Large intestine (tissue), 3 donors: ENCODE measurements at regions not wholly inside any gene's neighbourhood (a gene's known extent, or its start where the extent isn't known, plus 50 kb on each side); places are given as distances from the start of the nearest gene placed in this dataset.

ENCODE experiments used
- DNase-seq, 2 donors: peaks; one replicate each; pipeline versions ENCODE4 v3.0.0 to v3.0.0-alpha.2; 2013
- H3K27ac ChIP-seq: one replicate; pipeline ENCODE4 v1.5.1; 2013; ENCODE audit warnings: low read length
- H3K27me3 ChIP-seq: 2 replicates; pipeline ENCODE4 v1.6.1; 2013; ENCODE audit warnings: low read length; ENCODE audit not compliant: control insufficient read depth, insufficient read depth
- H3K36me3 ChIP-seq: 2 replicates; pipeline ENCODE4 v1.6.1; 2013; ENCODE audit warnings: low read length; ENCODE audit not compliant: control insufficient read depth, insufficient read depth
- H3K4me1 ChIP-seq: one replicate; pipeline ENCODE4 v1.6.1; 2013; ENCODE audit warnings: low read length; ENCODE audit not compliant: control insufficient read depth, insufficient read depth
- H3K4me3 ChIP-seq: one replicate; pipeline ENCODE4 v1.5.1; 2013; ENCODE audit warnings: low read length
- H3K9me3 ChIP-seq: one replicate; pipeline ENCODE4 v1.6.1; 2013; ENCODE audit warnings: mild to moderate bottlenecking, low read depth, low read length, moderate library complexity; ENCODE audit not compliant: control insufficient read depth
- WGBS: methylation state at CpG from one replicate; pipeline ENCODE4 v1.1.5; 2013; ENCODE audit warnings: low lambda C conversion rate; ENCODE audit not compliant: insufficient coverage; 5-methylcytosine and 5-hydroxymethylcytosine counted together

DNA sequence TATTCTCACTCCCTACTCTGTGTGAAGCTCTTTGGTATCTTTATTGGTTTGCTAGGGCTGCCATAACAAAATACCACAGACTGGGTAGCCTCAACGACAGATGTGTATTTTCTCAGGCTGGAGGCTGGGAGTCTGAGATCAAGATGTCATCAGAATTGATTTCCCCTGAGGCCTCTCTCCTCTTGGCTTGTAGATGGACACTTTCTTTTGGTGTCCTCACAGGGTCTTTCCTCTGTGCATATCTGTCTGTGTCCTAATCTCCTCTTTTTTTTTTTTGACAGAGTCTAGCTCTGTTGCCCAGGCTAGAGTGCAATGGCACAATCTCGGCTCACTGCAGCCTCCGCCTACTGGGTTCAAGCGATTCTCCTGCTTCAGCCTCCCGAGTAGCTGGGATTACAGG lies 71.4 kb upstream of the KCNJ6 start:
- Histone ChIP-seq H3K27me3 (no peaks in the 10 kb centered on the region), H3K4me3 (no peak overlapping the region), H3K4me1 (no peaks in the 10 kb centered on the region), H3K9me3 (no peaks in the 10 kb centered on the region), H3K36me3 (no peaks in the 10 kb centered on the region), H3K27ac (no peak overlapping the region)
- DNase-seq: no peak
- WGBS: no CpG with 5 or more reads among the region's 5 CpGs

DNA sequence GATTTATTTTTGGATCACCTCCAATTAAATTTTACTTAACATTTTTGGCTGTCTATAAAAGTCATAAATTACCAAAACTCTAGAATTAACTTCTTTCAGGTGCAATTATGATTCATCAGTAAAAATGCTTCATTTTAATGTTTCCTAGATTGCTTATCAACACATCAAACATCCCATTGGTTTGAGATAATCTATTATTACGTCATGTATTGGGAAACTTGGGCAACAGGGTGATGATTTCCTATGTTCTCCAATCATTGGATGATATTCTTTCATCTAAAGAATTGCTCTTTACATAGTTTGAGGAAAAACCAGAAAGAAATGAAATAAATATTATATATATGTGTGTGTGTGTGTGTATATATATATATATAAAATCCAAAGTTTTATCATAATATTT lies 76.8 kb upstream of the KCNJ6 start:
- Histone ChIP-seq H3K9me3 (no peaks in the 10 kb centered on the region), H3K27me3 (no peaks in the 10 kb centered on the region), H3K4me1 (no peaks in the 10 kb centered on the region), H3K4me3 (no peak overlapping the region), H3K36me3 (no peaks in the 10 kb centered on the region), H3K27ac (no peak overlapping the region)
- DNase-seq: no peak
- WGBS: no CpG with 5 or more reads among the region's 1 CpG

DNA sequence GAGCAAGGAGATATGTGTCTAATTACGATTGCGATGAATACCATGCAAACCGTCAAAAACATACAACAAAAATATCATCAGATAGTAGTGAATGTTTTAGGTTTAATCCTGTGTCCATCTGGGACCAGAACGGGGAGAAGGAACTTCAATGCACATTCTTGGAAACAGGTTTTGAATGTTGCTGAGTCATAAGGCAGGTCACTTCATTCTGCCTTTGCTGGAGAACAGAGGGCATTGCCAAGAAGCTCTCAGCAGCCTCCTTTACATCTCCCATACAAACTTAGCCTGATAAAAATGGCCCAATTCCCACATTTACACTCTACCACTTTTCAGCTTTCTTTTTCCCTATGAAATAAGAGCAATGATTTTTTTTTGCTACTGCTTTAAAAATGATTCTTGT lies 78.0 kb upstream of the KCNJ6 start:
- no peaks in the 10 kb centered on the region for H3K36me3 ChIP-seq
- no peak overlapping the region for H3K4me3 ChIP-seq
- no peak for DNase-seq
- 80% methylated on average over 3 of the region's 4 CpGs for WGBS
- no peaks in the 10 kb centered on the region for H3K9me3 ChIP-seq
- H3K27me3 ChIP-seq: no peaks in the 10 kb centered on the region
- H3K27ac ChIP-seq: no peak overlapping the region
- H3K4me1 ChIP-seq: no peaks in the 10 kb centered on the region

DNA sequence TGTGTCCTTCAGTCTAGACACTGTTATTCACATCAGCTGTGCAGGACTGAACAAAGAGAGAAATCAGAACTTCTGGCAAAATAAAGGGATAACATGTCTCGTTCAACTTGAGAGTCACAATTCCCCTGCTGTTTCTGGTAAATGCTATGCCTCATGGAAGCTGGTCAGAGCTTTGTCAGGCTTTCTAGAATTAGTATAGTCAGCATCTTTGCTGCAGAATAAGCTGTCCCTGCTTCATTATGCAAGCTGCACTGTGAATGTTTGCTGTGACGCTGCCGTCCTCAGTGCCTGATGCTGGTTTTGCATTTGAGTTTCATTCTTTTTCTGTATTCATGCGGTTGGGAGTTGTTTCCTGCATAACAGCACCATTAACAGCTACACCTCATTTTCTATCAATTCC lies 96.4 kb upstream of the KCNJ6 start:
- DNase-seq: no peak
- 81% methylated on average over 3 of the region's 4 CpGs for WGBS

DNA sequence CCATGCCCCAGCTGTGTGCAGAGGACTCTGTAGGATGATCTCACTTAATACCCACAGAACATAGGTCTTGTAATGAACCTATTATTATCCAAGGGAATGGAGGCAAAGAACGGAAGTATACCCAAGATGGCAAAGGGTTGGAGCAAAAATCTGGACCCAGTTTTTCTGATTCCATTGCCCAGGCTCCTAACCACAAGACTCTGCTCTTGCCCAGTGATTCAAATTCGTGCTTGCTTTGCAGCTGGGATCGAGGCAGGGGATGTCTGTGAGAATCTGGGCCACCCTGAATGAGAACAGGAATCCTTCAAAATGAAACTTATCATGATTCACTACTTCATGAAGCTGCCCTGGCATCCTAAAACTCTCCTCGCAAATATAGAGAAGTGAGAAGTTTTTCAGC lies 97.5 kb upstream of the KCNJ6 start:
- H3K36me3 ChIP-seq: no peaks in the 10 kb centered on the region
- 100% methylated on average over 1 of the region's 4 CpGs for WGBS
- no peak overlapping the region for H3K4me3 ChIP-seq

More for the DNA sequence above, 96.4 kb upstream of the KCNJ6 start:
- Histone ChIP-seq H3K4me1 (no peaks in the 10 kb centered on the region), H3K4me3 (no peak overlapping the region), H3K9me3 (no peaks in the 10 kb centered on the region), H3K36me3 (no peaks in the 10 kb centered on the region), H3K27me3 (no peaks in the 10 kb centered on the region), H3K27ac (no peak overlapping the region)

DNA sequence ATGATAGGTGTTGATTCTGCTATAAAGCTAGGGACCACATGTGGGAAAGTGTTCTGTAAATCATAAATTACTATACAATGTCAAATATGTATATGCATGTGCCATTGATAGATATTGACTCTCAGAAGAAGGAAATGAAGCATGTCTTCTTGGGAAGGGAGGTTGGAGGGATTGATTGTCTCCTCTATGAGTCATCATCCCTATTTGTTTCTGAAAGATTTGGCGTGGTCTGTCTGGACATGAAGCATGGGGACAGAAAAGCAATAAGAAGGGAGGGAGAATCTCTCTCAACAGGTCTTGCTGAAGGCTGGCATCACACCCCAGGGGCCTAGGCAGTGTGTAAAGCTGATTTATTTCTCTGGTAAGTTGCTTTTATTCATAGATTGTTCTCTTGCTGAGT lies 98.0 kb upstream of the KCNJ6 start:
- WGBS: no CpG with 5 or more reads among the region's 1 CpG

More for the DNA sequence above, 97.5 kb upstream of the KCNJ6 start:
- H3K4me1 ChIP-seq: no peaks in the 10 kb centered on the region
- DNase-seq: no peak
- H3K9me3 ChIP-seq: no peaks in the 10 kb centered on the region
- H3K27ac ChIP-seq: no peak overlapping the region
- no peaks in the 10 kb centered on the region for H3K27me3 ChIP-seq

DNA sequence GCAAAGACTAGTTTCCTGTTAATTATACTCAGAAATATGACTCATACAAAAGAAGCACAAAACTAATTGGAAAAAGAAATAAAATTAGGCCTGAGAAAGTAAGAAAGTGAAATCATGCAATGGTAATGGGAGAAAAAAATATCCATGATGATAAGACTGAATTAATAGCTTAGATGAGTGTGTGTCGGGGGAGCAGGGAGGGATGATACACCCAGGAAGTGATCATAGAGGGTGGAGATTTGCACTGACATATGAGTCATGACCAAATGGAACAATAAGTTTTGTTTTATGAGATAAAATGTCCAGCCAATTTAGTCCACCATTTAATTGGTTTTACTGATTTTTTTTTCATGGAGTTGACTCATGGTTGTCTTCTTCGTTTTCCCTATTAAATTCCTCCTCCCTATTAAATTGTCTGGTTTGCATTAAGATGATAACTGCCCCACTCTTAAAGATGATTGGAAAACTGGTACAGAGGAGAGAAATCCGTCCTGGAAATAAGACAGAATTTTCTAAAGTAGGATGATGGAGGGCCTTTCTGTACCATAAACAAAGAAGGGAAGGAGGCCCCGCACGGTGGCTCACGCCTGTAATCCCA lies 111.7 kb upstream of the KCNJ6 start:
- Histone ChIP-seq H3K4me3 (no peak overlapping the region), H3K36me3 (no peaks in the 10 kb centered on the region), H3K27me3 (no peaks in the 10 kb centered on the region), H3K27ac (no peak overlapping the region), H3K9me3 (no peaks in the 10 kb centered on the region), H3K4me1 (no peaks in the 10 kb centered on the region)
- DNase-seq: no peak
- 75% methylated on average over 3 of the region's 6 CpGs for WGBS

More for the DNA sequence above, 98.0 kb upstream of the KCNJ6 start:
- Histone ChIP-seq H3K27me3 (no peaks in the 10 kb centered on the region), H3K4me1 (no peaks in the 10 kb centered on the region), H3K4me3 (no peak overlapping the region), H3K9me3 (no peaks in the 10 kb centered on the region), H3K36me3 (no peaks in the 10 kb centered on the region), H3K27ac (no peak overlapping the region)
- DNase-seq: no peak

DNA sequence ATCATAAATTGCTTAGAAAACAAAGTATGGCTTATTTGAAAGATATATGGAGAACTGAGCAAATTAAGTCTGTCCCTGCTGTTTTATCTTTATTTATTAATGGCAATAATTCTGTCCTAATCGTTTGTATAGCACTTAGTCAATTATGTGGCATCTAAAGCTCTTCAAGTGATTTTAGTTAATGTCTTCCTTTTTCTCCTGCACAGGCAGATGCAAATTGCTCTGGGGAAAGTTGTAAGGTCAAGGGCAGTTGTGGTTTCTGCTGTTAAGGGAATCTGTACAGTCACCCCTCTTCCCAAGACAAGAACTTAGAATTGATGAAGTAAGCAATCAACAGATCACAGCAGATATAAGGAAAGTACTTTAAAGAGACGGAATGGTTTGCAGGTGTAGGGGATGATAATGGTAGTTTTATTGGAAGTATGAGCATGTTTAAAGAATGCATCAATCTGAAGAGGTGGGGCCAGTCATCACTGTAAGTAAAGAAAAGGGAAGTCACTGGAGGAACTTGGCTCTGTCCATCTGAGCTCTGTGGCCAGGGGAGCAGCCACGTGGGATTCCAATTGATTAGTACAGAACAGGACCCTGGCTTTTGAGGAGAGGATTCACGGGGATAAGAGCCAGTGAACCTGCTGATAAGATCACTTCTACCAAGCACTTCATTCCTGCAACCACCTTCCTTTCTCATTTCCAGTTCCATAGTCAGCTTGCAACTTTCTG lies 116.0 kb upstream of the KCNJ6 start:
- no peaks in the 10 kb centered on the region for H3K36me3 ChIP-seq

DNA sequence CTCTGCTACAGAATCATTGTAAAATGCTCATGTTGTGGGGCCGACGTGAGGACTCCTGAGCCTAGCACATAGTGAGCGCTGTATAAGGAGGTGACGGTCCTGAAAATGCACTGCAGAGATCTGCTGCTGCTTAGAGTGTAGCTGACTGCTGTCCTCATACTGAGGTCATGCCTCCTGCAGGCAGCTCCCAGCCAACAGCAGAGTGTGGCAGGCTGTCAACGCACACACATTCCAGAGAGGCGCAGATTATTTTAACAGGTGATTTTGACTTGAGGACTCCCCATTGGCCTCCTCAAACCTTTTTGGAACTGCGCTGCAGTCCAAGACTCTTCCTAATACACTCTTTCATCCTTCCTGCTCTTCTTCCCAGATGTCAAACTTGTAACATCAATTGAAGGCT lies 119.8 kb upstream of the KCNJ6 start:
- H3K4me3 ChIP-seq: no peak overlapping the region
- WGBS: no CpG with 5 or more reads among the region's 7 CpGs
- H3K27me3 ChIP-seq: no peaks in the 10 kb centered on the region
- no peak for DNase-seq
- no peaks in the 10 kb centered on the region for H3K9me3 ChIP-seq
- H3K4me1 ChIP-seq: no peaks in the 10 kb centered on the region
- no peaks in the 10 kb centered on the region for H3K36me3 ChIP-seq
- no peak overlapping the region for H3K27ac ChIP-seq

More for the DNA sequence above, 116.0 kb upstream of the KCNJ6 start:
- Histone ChIP-seq H3K4me3 (no peak overlapping the region), H3K27me3 (no peaks in the 10 kb centered on the region), H3K4me1 (no peaks in the 10 kb centered on the region), H3K9me3 (no peaks in the 10 kb centered on the region), H3K27ac (no peak overlapping the region)
- WGBS: 67% methylated on average over 1 of the region's 4 CpGs
- DNase-seq: no peak

DNA sequence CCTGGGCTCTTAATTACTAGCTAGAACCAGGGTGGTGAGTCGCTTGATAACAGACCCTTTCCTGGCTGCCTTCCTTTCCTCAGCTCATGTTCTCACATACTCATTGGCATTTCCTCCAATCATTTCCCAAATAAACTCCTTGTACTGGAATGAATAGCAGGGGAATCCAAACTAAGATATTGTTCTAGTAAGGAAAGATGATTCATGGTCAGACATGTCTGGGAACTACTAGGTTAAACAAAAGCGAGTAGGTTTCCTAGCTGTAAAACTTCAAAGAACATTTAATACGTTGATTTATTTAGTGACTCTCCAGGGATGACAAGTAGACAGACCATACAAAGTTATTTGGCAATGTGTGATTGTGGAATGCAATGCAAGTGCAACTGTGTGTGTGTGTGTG lies 121.2 kb upstream of the KCNJ6 start:
- no peak for DNase-seq
- H3K9me3 ChIP-seq: no peaks in the 10 kb centered on the region
- no peaks in the 10 kb centered on the region for H3K27me3 ChIP-seq
- no peaks in the 10 kb centered on the region for H3K36me3 ChIP-seq
- 49% methylated on average over 2 of the region's 3 CpGs for WGBS
- H3K4me1 ChIP-seq: no peaks in the 10 kb centered on the region
- no peak overlapping the region for H3K4me3 ChIP-seq
- no peak overlapping the region for H3K27ac ChIP-seq

DNA sequence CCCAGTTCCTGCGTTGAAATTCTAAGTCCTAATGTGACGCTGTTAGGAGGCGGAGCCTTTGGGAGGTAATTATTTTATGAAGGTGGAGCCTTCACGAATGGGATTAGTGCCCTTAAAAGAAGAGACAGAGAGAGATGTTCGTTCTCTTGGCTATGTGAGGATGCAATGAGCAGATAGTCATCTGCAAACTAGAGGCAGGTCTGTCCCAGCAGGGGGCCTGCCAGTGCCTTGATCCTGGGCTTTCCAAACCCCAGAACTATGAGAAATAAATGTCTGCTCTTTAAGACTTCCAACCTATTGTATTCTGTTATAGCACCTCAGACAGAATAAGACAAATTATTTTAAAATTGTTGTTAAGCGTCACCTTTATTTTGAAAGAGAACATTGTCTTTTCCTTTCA lies 123.1 kb upstream of the KCNJ6 start:
- H3K9me3 ChIP-seq: no peaks in the 10 kb centered on the region
- H3K36me3 ChIP-seq: no peaks in the 10 kb centered on the region
- 100% methylated on average over 1 of the region's 6 CpGs for WGBS
- H3K4me1 ChIP-seq: no peaks in the 10 kb centered on the region
- no peak overlapping the region for H3K4me3 ChIP-seq
- no peak for DNase-seq
- H3K27me3 ChIP-seq: no peaks in the 10 kb centered on the region
- H3K27ac ChIP-seq: no peak overlapping the region
